ENCODE measurements at regions not wholly inside any gene's neighbourhood (a gene's known extent, or its start where the extent isn't known, plus 50 kb on each side); places are given as distances from the start of the nearest gene placed in this dataset.
"Not testable (repeated sequence)": the region's sequence is repeated elsewhere in the genome, so short reads cannot be mapped to it uniquely, and the experiment has no call there.

DNA sequence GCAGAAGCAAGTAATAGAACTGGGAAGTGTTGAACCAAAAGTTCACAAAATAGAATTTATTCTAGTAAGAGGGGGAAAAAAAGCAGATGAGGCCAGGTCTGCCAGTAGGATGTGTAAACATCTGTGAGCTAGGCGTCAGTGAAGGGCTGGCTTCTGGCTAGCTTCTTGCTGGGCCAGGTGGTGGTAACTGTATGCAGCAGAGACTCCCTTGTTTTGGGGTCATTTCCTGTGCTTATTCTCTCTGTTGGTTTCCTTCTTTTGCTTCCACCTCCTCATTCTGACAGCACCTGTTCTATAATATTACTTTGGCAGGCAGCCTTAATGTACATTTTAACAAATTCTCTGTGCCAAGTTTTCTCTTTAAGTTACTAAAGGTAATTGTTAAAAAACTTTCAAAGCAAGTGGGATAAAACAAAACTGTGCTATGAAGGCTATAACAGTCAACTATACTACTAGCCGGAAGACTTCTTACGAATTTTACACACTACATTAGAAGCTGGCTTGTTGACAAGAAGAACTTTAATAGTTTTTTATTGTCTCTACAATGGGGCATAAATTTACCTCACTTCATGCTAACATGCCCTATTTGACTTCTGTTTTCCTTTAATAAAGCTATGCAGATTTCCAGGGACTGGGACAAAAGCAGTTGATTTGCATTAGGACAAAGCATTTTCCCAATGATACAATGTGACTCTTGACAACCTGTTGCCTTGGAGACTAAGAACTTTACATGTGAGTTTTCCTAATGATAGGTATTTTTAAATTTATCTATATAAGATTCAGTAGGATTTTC is 318.8 kb upstream of the NAALADL2 start:
- no peak for DNase-seq (ENCODE audit: low read depth, low spot score)

DNA sequence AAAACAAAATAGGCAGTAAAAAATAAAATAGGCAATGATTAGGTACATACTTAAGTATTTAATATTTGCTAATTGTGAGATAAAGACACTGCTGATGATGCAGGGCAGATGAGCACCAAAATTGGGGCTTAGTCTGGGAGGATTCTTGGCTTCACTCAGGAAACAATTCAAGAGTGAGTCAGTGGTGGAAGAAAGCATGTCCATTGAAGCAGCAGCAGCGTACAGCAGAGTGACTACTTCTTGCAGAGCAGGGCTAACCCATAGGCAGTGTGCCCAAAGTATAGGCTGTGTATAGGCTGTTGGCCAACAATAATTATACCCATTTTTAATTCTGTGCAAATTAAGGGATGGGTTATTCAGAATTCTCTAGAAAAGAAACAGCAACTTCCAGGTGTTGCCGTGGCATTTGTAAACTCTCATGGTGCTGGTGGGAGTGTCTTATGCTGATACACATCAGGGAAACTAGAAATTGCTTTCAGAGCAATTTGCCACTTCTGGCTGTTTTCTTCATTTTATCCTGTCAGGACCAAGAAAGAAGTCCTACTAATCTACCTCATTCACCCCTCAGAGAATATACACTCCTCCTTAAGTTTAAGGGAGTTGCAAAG is 317.3 kb upstream of the NAALADL2 start:
- DNase-seq (ENCODE audit: low read depth, low spot score), result no peak

DNA sequence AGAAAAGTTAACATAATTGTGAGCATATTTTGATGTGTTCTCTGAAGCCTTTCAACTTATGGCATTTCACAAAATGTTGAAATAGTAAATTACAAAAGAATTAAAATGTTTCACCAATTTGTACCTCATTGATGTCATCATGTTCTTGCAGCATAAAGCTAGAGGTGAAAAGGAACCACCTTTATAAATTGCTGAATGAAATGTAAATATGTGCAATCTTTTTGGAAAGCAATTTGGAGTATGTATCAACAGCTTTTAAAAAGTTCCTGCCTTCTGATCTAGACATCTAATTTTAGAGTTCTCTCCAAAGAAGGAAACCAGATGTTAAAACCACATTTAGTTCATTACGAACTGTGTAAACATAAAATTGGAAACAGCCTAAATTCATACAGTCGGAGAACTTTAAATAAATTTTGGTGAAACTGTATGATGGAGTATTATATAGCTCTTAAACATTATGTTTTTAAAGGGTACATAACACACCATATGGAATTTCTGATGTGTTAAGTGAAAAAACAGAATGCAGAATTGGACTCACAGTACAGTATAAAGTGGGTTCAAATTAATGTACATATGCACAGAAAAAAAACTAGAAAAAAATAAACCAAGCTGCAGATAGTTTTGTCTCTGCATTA is 311.2 kb upstream of the NAALADL2 start:
- no peak for DNase-seq (ENCODE audit: low read depth, low spot score)

DNA sequence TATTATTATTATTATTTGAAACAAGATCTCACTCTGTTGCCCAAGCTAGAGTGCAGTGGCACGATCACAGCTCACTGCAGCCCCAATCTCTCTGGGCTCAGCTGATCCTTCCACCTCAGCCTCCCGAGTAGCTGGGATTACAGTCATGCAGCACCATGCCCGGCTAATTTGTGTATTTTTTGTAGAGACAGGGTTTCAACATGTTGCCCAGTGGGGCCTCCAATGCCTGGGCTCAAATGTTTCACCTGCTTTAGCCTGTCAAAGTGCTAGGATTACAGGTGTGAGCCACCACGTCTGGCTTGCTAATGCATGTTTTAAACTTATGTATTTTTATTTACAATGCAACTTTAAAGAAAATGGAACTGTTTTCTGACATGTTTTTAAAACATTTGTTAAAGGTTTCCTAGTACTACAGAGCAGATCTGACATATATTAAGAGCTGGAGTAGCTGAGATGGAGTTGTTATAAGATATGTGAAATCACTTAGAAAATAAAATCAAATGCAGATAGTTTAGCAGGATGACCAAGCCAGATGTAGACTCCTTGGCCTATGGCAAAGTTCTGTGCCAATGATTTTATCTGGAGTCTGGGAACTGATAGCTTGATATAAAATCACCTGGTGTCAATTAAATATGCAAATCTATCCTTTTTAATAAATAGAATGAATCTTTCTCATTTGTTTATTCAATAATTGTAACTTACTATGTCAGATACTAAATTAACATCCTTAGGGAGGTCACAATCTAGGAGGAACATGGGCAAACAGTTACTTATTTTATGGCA is 310.1 kb upstream of the NAALADL2 start:
- no peak for DNase-seq (ENCODE audit: low read depth, low spot score)

DNA sequence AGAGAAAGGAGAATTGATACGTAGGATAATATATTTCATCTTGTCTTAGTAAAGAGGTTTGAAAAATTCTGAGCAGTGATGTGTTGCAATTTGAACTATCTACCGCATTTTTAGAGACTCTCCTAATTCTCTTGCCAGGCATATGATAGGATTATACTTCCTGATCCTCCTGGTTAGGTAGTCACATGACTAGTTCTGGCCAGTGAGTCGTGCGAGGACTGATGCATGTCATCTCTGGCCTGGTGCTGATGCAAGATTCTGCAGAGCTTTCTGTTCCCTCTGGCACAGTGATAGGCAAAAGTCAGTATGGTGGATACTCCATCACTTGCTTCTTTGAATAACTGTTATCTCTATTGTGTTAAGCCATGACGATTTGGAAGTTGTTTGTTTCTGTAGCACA is 277.6 kb upstream of the NAALADL2 start:
- DNase-seq (ENCODE audit: low read depth, low spot score), result no peak

DNA sequence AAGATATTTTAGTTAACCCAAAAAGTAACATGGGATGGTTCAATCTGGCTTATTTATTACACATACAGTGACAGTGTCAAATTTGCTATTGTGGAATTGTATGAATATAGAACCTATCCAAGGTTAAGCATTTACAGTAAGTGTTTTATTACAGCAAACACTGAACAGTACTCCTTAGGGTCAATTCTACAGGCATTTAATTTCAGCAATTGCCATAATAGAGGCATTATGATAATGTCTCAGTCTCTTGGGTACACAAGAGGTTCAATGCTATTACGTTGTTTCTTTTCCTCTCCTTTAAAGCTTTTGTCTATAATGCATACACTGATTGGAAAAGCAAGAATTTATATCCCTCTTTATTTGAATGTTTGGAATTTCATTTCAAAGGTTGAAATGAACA is 275.7 kb upstream of the NAALADL2 start:
- no peak for DNase-seq (ENCODE audit: low read depth, low spot score)

DNA sequence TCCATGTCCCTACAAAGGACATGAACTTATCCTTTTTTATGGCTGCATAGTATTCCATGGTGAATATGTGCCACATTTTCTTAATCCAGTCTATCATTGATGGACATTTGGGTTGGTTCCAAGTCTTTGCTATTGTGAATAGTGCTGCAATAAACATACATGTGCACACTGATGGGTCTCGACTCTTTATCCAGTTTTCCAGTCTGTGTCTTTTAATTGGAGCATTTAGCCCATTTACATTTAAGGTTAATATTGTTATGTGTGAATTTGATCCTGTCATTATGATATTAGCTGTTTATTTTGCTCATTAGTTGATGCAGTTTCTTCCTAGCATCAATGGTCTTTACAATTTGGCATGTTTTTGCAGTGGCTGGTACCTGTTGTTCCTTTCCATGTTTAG is 272.0 kb upstream of the NAALADL2 start:
- DNase-seq (ENCODE audit: low read depth, low spot score), result not testable (repeated sequence)

DNA sequence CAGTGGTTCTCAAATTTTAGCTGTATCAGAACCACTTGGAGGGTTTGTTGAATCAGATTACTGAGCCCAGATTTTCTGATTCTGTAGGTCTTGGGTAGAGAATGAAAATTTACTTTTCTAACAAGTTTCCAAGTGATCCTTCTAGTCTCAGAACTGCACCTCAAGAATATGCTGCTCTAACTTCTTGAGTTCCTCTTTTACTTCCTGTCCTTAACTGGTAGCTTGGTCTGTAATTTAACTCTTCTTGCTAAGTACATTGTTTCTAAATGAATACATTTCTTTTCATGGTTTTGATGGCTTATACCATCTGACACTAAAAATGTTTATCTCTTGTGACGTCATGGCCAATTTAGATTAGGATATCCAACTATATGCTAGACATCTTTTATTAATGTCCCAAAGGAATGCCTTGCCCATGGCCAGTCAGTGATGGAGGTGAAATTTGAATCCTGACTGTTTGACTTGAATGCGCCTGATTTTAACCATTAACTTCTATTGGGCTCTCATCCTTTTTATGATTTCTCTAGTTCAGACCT is 262.6 kb upstream of the NAALADL2 start:
- no peak for DNase-seq (ENCODE audit: low read depth, low spot score)

DNA sequence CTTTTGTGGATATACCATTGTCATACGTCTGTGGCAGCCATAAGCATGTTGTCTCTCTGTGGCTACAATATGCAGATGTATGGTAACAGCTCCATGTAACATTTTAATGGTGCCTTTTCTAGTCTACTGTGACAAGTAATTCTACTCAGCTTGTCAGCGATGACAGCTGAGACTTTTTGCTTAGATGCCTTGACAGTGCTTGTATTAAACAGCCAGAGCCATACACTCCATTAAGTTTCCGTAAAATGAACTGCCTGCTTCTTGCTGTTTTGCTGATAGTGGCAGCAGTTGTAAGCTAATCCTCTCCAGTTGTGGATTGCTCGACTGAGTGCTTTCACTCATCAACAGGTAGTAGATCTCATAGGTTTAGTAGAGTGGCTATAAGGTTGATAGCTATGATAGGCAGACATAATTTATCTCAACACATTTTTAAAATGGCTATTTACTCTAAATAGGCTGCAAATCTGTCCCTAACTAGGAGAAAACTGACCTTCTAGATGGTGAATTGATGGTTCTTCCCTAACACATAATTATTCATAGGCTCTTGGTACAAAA is 260.2 kb upstream of the NAALADL2 start:
- no peak for DNase-seq (ENCODE audit: low read depth, low spot score)

DNA sequence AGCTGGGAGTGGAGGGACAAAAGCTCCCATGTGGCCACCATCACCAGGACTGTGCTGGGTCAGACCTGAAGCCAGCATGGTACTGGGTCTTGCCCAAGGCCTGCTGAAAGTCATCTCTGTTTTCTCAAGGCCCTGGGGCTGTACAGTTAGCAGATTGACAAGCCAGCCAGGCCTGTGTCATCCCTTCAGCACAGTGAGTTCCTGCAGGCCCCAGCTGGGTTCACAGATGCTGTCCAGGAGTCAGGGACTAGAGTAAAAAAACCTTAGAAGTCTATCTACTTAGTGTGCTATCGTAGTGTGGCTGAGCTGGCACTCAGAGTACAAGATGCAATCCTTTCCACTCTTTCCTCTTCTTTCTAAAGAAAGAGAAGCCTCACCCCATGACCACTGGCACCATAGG is 246.0 kb upstream of the NAALADL2 start:
- no peak for DNase-seq (ENCODE audit: low read depth, low spot score)

DNA sequence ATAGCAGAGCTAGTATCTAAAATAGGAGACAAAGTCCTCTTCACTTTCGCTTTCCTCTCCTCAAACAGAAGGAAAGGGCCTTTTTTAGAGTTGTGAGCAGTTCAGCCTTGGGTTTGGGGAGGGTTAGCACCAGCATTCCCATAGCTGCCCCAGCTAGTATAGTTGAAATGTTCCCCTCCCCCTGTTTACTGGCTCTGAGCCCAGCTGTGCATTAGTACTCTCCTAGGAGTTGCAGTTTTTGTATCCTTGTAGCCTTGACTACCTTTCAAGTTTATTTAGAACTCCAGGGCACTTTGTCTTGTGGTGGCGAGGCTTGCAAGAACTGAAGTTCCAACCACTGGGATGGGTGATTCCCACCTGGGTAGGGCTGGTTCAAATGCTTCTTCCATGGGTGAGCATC is 245.1 kb upstream of the NAALADL2 start:
- no peak for DNase-seq (ENCODE audit: low read depth, low spot score)

DNA sequence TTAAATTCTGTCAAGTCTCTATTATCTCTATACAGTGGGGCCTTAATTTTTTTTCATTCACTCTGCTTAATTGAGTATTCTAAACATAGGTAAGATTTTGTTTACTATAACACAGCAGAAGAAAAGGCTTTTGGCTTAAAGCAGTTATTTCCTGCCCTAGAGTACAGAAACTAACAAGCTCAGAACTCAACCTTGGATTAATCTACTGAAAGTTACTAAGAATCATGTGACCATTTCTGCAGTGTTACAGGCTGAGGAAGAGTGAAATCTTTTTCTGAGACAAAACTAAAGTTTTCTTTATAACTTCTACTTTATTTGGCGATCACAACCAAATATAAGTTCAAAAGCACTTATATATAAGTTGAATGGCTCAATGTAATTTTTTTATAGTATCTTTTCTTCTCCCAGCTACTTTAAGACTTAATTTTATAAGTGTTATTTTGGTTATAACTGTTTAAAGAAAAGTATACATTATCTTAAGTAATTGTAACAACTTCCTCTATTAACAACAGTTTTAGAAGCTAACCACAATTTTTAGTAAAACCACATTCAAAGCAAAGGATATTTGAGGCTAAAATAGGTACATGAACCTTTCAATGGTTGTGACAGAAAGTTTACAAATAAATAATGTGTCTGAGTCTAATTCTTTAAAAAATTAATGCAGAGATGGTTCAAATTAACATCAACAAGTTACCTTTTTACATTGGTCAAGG is 240.6 kb upstream of the NAALADL2 start:
- DNase-seq (ENCODE audit: low read depth, low spot score), result no peak

DNA sequence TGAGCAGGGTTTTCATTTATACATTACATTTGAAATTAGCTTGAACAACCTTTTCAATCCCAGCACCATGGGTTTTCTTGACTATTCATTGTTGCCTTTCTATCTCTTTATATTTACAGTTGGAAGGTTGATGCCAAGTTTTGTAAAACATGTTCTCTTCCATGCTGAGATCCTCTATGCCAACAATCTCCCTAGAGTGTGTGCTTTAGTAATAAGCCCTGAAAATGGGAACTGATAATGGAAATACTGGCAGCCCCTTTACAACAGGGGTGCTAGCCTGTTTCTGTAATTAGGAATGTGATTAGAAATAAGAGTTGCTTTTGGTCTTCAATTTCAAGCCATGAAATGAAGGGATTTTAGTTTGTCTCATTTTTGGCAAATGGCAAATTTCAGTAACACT is 239.9 kb upstream of the NAALADL2 start:
- DNase-seq (ENCODE audit: low read depth, low spot score), result no peak

DNA sequence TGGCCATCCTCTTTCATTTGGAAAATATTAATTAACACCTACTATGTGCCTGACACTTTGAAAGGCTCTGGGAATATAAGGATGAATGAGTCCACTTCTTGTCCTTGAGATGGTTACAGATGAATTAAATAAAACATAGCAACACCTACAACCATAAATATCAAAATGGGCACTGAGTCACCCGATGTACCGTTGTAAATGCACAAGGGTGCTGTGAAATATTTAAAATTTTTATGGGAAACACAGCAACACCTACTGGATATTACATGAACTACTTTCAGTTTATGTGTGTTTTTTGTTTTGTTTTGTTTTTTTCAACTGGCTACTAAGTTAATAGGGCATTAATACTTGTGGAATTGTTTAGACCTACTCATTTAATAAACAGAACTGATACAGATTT is 239.0 kb upstream of the NAALADL2 start:
- DNase-seq (ENCODE audit: low read depth, low spot score), result no peak

DNA sequence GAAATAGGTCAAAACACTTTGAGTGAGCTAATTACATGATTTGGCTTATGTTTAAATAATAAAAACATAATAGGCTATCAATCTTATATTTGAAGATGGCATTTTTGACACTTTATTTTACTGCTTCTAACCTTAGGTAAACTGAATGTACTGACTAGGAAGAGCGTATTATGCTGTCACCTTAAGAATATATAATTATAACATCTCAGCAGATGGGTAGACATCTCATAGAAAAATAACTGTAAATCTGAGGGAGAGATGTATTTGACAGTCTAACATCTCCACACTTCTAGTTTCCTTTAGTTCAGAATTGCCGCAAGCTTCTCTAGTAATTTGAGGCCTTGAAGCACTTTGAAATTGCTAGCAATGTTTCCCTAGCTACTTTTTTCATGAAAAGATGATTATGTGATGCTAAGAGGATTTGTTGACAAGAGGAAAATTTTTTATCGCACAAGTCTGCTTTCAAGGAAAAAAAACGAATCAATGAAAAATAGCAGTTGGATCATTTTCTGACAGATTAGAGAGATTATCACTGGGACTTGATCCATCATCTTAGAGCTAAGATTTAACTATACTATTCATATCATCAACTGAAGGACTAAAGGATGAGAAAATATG is 238.2 kb upstream of the NAALADL2 start:
- no peak for DNase-seq (ENCODE audit: low read depth, low spot score)

DNA sequence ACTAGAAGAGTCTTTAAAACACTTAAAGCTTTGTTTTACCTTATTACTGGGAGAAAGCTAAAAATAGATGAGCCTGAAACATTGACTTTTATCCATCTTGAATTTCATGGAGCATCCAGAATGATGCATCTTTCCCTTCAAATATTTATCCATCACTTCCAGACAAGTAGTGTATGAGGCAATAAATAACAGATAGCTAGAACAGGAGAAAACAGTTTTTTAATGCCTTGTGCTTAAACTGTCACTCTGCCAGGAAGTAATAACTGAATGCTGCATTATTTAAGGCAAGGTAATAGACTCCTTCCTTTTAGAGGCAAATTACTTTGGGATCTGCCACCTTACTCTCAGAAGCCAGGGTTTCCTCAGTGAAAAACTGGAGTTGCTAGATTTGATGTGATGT is 225.8 kb upstream of the NAALADL2 start:
- no peak for DNase-seq (ENCODE audit: low read depth, low spot score)

DNA sequence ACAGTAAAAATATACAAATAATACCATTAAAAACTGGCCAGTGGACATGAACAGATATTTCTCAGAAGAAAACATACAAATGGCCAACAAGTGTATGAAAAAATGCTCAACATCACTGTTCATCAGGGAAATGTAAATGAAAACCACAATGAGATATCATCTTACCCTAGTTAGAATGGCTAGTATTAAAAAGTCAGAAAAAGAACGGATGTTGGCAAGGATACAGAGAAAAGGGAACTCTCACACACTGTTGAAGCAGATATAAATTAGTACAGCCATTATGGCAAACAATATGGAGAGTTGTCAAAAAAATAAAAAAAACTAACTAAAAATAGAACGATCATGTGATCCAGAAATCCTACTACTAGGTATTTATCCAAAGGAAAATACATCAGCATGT is 222.7 kb upstream of the NAALADL2 start:
- DNase-seq (ENCODE audit: low read depth, low spot score), result no peak

DNA sequence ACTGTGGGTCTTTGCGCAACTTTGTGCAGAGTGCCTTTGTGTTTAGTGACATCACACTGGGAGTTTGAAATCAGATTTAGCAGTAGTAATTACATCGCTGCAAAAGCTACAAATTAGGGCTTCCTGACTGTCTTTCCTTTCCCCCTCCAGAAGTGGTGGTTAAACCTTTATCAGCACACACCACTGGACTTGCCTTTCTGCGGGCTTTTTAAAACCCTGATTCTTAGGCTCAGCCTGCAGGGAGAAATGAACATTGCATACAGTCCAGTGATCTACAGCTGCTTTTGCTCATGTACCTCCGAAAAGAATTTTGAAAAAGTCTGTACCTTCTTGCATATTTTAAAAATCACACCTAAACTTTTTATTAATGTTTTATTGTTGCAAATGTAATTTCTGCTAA is 219.7 kb upstream of the NAALADL2 start:
- no peak for DNase-seq (ENCODE audit: low read depth, low spot score)

DNA sequence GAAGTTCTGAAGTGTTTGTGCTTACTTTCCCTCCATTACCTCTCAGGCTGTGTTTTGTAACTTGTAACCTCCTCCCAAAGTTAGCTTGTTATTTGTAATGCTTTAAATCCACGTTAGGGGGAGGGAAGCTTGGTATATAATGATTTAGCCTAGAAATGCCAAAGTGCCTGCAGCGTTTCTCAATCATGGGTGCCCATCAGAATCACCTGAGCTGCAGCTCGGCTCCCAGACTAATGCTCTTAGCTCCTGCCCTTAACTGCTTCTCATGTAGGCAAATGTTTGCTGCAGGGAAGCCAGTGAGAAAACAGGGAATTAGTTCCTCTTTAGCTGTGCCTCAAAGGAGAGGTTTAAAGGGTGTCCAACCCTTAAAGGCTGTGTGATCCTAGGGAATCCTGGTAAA is 219.2 kb upstream of the NAALADL2 start:
- DNase-seq (ENCODE audit: low read depth, low spot score), result no peak

DNA sequence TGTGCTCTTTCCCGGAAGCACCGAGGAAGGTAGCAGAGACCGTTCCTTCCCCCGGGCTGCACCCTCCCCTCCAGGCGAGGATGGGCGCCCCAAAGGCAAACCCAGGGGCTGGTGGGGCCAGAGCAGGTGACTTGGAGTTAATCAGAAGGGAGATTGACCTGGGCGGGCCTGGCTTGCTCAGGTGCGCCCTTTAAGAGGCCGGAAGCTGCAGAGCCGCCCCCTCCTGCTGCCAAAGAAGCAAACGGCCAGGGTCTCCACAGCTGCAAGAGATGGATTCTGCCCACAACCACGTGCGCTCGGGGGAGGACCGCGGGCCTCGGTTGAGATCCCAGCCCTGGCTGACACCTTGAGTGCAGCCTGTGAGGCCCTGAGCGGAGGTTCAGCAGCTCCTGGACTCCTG is 218.2 kb upstream of the NAALADL2 start:
- no peak for DNase-seq (ENCODE audit: low read depth, low spot score)

DNA sequence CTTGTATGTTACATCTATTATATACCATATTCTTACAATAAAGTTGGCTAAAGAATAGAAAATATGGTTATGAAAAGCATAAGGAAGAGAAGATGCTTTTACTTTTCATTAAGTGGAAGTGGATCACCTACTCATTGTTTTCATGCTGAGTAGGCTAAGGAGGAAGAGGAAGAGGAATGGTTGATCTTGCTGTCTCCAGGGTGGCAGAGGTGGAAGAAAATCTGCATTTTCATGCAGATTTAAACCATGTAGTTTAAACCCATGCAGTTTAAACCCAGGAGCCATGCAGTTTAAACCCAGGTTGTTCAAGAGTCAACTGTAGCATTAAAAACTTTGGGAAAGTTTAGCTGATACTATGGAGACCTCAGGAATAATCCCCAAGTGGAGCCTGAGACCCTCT is 214.8 kb upstream of the NAALADL2 start:
- no peak for DNase-seq (ENCODE audit: low read depth, low spot score)

Data from activated naive CD8-positive, alpha-beta T cell treated with anti-CD3 and anti-CD28 coated beads, Interleukin-2, amount 50 U/mL, for 16 hours (primary cell).